ENCODE measurements at regions not wholly inside any gene's neighbourhood (a gene's known extent, or its start where the extent isn't known, plus 50 kb on each side); places are given as distances from the start of the nearest gene placed in this dataset.

DNA sequence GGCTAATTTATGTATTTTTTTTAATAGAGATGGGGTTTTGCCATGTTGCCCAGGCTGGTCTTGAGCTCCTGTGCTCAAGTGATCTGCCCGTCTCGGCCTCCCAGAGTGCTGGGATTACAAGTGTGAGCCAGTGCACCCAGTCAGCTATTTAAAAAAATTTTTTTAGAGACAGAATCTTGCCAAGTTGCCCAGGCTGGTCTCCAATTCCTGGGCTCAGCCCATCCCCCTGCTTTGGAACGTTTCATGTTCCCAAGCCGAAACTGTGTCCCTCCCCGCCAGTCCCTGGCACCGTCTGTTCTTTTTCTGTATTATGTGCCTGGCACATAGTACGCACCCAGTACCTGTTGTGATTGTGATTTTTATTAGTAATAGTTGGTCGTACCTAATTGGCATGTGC lies 63.1 kb upstream of the MGAT5 start:
- Histone ChIP-seq H3K27me3 (no peaks in the 10 kb centered on the region), H3K9me3 (no peaks in the 10 kb centered on the region), H3K4me3 (replicated peaks in 1 of 3) (no peak overlapping the region), H3K4me1 (peaks cover 0 to 17% of the 10 kb centered on the region in 2 donors), H3K36me3 (no peaks in the 10 kb centered on the region), H3K27ac (no peak overlapping the region)
- DNase-seq = no peak
- 91 to 98% methylated on average over 8 of the region's 8 CpGs for WGBS, 2 donors
- intact Hi-C loops (cut with DNase I) = no loop called here
- TF ChIP-seq, protein P1, sequence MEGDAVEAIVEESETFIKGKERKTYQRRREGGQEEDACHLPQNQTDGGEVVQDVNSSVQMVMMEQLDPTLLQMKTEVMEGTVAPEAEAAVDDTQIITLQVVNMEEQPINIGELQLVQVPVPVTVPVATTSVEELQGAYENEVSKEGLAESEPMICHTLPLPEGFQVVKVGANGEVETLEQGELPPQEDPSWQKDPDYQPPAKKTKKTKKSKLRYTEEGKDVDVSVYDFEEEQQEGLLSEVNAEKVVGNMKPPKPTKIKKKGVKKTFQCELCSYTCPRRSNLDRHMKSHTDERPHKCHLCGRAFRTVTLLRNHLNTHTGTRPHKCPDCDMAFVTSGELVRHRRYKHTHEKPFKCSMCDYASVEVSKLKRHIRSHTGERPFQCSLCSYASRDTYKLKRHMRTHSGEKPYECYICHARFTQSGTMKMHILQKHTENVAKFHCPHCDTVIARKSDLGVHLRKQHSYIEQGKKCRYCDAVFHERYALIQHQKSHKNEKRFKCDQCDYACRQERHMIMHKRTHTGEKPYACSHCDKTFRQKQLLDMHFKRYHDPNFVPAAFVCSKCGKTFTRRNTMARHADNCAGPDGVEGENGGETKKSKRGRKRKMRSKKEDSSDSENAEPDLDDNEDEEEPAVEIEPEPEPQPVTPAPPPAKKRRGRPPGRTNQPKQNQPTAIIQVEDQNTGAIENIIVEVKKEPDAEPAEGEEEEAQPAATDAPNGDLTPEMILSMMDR (IDR thresholded peaks at IDR 0.05) = no peak
- TF ChIP-seq POLR2A (IDR thresholded peaks at IDR 0.05) = no peak

DNA sequence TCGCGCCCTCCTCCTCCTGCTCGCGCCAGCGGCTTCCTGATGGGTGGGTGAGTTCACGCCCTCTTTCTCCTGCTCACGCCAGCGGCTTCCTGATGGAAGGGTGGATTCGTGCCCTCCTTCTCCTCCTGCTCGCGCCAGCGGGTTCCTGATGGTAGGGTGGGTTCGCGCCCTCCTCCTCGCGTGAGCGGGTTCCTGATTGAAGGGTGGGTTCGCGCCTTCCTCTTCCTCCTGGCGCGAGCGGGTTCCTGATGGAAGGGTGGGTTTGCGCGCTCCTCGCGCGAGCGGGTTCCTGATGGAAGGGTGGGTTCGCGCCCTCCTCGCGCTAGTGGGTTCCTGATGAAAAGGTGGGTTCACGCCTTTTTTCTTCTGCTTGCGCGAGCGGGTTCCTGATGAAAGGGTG lies 62.0 kb upstream of the MGAT5 start:
- no peaks in the 10 kb centered on the region for H3K9me3 ChIP-seq
- no peak overlapping the region for H3K27ac ChIP-seq
- intact Hi-C loops (cut with DNase I) = no loop called here
- no peak for DNase-seq
- whole genome bisulfite sequencing, 2 donors = 97 to 99% methylated on average over 36 of the region's 36 CpGs
- peaks cover 4 to 22% of the 10 kb centered on the region in 2 donors for H3K4me1 ChIP-seq
- H3K36me3 ChIP-seq = no peaks in the 10 kb centered on the region
- no peak overlapping the region for H3K4me3 ChIP-seq (replicated peaks in 1 of 3)
- no peaks in the 10 kb centered on the region for H3K27me3 ChIP-seq
- TF ChIP-seq, protein P1 (IDR thresholded peaks at IDR 0.05) = no peak
- no peak for TF ChIP-seq POLR2A (IDR thresholded peaks at IDR 0.05)

DNA sequence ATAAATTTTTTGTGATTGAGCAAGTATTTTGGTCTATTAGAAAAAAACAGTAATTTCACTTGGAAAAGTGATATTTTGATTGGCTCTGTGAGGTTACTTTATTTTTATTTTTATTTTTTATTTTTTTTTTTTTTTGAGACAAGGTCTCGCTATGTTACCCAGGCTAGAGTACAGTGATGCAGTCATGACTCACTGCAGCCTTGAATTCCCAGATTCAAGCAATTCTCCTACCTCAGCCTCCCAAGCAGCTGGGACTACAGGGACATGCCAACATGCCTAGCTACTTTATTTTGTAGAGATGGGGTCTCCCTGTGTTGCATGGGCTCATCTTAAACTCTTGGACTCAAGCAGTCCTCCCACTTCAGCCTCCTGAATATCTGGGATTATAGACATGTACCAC lies 60.9 kb upstream of the MGAT5 start:
- Histone ChIP-seq H3K4me3 (replicated peaks in 1 of 3) (no peak overlapping the region), H3K9me3 (no peaks in the 10 kb centered on the region), H3K27me3 (no peaks in the 10 kb centered on the region), H3K27ac (no peak overlapping the region), H3K4me1 (peaks cover 13 to 28% of the 10 kb centered on the region in 2 donors), H3K36me3 (no peaks in the 10 kb centered on the region)
- TF ChIP-seq, protein P1 (IDR thresholded peaks at IDR 0.05) = no peak
- TF ChIP-seq POLR2A (IDR thresholded peaks at IDR 0.05) = no peak
- no peak for DNase-seq
- 77 to 94% methylated on average over 1 of the region's 1 CpG for WGBS, 2 donors
- intact Hi-C loops (cut with DNase I) = no loop called here

DNA sequence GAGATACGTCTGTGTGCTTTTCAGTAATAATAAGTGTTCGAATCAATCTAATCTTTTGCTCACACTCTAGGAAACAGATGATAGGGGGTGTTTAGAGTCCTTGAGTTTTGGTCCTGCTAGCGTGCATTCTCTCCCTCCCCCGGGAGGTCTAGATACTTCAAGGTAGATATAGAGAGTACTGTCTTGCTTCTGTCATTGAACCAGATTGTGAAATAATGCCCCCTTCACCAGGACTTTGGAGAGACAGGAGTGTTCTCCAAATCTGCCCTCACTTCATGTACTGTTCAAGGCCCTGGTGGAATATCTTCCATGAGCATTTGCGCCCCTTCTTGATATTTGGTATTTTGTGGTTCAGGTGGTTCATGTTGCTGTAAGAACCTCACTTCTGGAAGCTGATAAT lies 59.4 kb upstream of the MGAT5 start:
- 93 to 95% methylated on average over 5 of the region's 5 CpGs for WGBS, 2 donors

DNA sequence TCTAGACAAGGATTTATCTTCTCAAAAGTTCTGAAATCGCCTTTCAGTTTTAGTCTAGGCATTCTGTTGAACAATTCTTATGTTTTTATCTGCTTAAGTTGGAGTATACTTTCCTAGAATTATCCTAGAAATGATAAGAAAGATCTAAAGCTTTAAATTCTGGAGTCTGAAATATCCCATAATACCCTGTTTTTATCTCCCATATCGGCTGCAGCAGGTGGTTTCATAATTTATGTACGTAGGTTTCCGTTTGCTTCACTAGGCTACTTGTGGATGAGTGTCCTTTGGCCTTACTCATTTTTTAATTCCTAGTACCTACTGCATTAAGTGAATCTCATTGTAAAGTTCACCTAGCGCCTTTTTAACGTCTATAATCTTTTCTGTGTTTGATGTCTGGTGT lies 58.5 kb upstream of the MGAT5 start:
- H3K4me3 ChIP-seq (replicated peaks in 1 of 3) = no peak overlapping the region
- intact Hi-C loops (cut with DNase I) = no loop called here
- no peak for DNase-seq
- H3K4me1 ChIP-seq = peaks cover 35 to 37% of the 10 kb centered on the region in 2 donors
- TF ChIP-seq, protein P1 (IDR thresholded peaks at IDR 0.05) = no peak
- TF ChIP-seq POLR2A (IDR thresholded peaks at IDR 0.05) = no peak
- no peaks in the 10 kb centered on the region for H3K27me3 ChIP-seq
- H3K27ac ChIP-seq = no peak overlapping the region
- H3K36me3 ChIP-seq = no peaks in the 10 kb centered on the region
- no peaks in the 10 kb centered on the region for H3K9me3 ChIP-seq
- 93 to 94% methylated on average over 6 of the region's 6 CpGs for WGBS, 2 donors

More for the DNA sequence above, 59.4 kb upstream of the MGAT5 start:
- Histone ChIP-seq H3K36me3 (no peaks in the 10 kb centered on the region), H3K9me3 (no peaks in the 10 kb centered on the region), H3K4me1 (peaks cover 28 to 37% of the 10 kb centered on the region in 2 donors), H3K27me3 (no peaks in the 10 kb centered on the region), H3K27ac (no peak overlapping the region), H3K4me3 (replicated peaks in 1 of 3) (no peak overlapping the region)
- intact Hi-C loops (cut with DNase I) = no loop called here
- TF ChIP-seq POLR2A (IDR thresholded peaks at IDR 0.05) = no peak
- TF ChIP-seq, protein P1 (IDR thresholded peaks at IDR 0.05) = no peak
- no peak for DNase-seq
